Pons (tissue), 1 donor: ENCODE measurements at regions not wholly inside any gene's neighbourhood (a gene's known extent, or its start where the extent isn't known, plus 50 kb on each side); places are given as distances from the start of the nearest gene placed in this dataset.

Source experiments
- DNase-seq: peaks from one replicate; pipeline ENCODE4 v3.0.0-alpha.2; 2016; ENCODE audit warnings: low spot score

- DNase-seq = no peak
Measured at GRCh38 chr13:111037927-111038326, 77.2 kb upstream of the ARHGEF7 start.

DNA sequence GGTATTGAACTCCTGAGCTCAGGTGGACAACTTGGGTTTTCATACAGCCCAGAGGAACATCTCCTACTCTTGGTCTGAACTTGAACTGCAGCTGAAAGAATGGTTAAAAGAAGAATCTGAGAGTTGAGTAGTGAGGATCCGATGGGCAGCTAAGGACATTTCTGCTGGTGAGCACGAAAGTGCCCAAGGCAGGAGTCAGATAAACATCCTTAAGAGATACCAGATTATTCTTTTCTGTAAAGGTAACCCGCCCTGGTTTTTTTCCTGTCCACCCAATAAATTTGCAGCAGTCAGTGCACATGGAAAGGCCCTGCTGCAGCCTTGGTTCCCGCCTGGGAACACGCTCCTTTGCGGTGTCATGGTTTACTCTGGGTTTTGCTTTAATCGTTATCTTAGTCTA lies 78.4 kb upstream of the ARHGEF7 start:
- DNase-seq = no peak

DNA sequence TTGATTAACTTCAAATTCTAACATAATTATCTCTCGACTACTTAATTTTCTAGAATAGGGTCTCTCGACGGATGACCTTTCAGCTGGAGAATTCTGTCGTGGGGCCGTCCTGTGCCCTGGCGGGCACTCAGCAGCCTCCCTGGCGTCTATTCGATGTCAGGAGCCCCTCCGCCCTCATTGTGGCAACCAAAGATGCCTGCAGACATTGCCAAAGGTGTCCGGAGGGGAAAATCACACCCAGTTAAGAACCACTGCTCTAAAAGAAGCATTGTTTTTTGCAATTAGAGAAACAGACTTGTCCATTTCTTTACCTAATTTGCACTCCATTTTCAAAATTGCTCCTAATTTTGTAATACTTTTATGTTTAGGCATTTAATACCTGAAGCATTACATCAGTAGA lies 79.2 kb upstream of the ARHGEF7 start:
- DNase-seq = no peak

GRCh38 chr13:111034811-111035210 lies 80.3 kb upstream of the ARHGEF7 start:
- no peak for DNase-seq

GRCh38 chr13:111033172-111034130 lies 81.7 kb upstream of the ARHGEF7 start:
- no peak for DNase-seq

- DNase-seq = no peak
Measured at GRCh38 chr13:111031531-111031961, 83.6 kb upstream of the ARHGEF7 start.

- no peak for DNase-seq
Measured at GRCh38 chr13:111029957-111030609, 85.0 kb upstream of the ARHGEF7 start.

- no peak for DNase-seq
Measured at GRCh38 chr13:111027458-111028439, 87.4 kb upstream of the ARHGEF7 start.

- DNase-seq = no peak
Measured at GRCh38 chr13:111025310-111025709, 89.8 kb upstream of the ARHGEF7 start.

DNA sequence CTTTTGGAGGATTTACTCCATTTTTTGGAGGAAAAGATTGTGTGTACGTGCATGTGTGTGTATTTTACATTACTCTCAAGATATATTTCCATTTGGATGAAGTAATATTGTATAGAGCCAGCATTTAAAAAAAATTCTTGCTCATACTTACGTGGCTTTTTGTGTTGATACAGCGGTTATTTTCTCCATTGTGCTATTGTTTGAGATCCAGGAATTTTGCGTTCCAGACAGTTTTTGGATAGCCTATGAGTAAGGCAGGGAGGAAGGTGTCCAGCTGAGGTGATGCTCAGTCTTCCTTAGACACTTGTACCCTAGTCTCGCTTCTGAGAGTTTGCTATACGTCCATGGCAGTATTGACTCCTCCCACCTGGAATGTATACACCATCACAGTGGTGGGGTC lies 92.2 kb upstream of the ARHGEF7 start:
- DNase-seq = no peak

DNA sequence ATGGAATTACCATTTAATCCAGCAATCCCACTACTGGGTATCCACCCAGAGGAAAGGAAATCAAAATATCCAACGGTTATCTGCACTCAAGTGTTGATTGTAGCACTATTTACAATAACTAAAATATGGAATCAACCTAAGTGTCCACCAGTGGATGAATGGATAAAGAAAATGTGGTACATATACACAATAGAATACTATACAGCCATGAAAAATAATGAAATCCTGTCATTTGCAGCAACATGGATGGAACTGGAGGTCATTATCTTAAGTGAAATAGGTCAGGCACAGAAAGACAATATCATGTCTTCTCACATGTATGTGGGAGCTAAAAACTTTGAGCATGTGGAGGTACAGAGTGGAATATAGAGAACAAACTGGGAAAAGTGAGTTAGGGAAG lies 92.9 kb upstream of the ARHGEF7 start:
- DNase-seq = no peak

- no peak for DNase-seq
Measured at GRCh38 chr13:111021270-111021669, 93.8 kb upstream of the ARHGEF7 start.

- no peak for DNase-seq
Measured at GRCh38 chr13:111020546-111020945, 94.6 kb upstream of the ARHGEF7 start.

- no peak for DNase-seq
Measured at GRCh38 chr13:111020021-111020420, 95.1 kb upstream of the ARHGEF7 start.

DNA sequence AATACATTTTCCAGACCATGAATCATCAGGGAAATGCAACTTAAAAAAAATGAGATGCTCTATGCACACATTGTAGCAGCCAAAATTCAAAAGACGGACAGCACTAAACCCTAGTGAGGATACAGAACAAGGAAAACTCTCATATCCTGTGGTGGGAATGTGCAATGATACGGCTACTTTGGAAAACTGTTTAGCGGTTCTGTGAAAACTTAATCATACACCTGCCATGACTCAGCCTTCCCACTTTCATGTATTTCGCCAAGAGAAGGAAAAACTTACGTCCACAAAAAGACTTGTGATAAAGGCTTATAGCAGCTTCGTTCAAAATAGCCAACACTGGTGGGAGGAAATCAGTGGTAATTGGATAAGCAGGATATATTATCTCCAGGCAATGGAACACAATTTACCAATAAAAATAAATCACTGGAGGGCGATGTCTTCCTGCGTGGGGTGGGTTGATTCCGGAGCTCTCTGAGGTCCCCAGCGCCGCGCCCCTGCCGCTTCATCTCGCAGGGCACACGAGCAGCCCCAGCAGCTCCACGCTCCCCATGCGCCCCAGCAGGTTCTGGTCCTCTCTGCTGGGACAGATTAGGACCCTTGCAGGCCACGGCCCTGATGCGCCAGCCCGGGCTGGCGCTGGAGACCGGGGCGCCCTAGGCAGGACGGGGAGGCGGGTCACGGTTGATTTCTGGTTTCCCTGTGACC lies 97.2 kb upstream of the ARHGEF7 start:
- DNase-seq = no peak

GRCh38 chr13:111013196-111013595 lies 98.3 kb upstream of the ANKRD10 start:
- DNase-seq = no peak

DNA sequence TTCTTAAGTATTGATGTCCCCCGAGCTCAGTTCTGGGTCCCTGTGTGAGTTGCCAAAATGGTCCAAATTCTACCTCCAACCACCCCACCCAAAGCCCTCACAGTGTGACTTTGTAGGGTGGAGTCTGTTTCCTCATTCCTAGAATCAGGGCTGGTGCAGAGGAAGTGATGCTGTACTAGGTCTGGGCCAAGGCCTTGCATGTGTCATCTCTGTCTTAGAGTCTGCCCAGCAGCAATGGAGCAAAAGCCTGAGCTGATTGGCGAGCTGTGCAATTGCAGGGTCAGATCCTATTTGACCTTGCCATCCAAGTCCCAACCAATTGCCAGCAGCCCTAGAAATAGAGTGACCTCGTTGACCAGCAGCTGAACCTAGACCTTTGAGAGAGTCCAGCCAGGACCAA lies 97.0 kb upstream of the ANKRD10 start:
- no peak for DNase-seq

GRCh38 chr13:111008351-111008750 lies 93.5 kb upstream of the ANKRD10 start:
- no peak for DNase-seq

DNA sequence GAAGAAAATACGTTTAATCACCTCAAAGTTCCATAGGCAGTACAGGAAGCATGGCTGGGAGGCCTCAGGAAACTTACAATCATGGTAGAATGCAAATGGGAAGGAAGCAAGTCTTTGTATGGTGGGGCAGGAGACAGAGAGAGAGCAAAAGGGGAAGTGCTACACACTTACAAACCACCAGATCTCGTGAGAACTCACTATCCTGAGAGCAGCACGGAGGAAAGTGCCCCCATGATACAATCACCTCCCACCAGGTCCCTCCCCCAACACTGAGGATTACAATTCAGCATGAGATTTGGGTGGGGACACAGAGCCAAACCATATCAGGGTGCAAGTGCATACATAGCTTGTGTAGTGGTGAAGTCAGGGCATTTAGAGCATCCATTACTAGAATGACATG lies 92.3 kb upstream of the ANKRD10 start:
- no peak for DNase-seq

DNA sequence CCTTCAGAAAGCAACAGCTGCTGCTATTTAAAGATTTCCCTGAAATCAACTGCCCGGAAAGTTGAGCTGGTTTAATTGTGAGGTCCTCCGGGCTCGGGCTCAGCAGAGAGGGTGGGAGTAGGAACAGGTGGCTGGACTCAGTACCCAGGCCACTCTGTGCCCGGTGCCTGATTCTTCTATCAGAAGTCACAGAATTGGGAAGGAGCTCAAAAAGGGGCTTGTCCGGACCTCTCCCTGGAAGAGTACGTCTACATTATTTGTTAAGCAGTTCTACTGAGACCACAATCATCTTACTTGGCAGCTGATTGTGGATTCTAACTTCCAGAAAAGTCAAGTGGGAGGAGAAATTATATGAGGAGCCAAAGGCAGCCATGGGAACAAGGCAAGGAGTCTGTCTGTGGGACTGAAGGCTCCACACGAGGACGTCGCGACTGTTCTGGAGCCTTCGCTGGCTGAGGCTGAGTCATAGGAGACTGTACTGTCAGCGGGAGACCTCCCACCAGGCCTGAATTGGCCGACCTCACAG lies 91.7 kb upstream of the ANKRD10 start:
- DNase-seq = peak; percentile 33

DNA sequence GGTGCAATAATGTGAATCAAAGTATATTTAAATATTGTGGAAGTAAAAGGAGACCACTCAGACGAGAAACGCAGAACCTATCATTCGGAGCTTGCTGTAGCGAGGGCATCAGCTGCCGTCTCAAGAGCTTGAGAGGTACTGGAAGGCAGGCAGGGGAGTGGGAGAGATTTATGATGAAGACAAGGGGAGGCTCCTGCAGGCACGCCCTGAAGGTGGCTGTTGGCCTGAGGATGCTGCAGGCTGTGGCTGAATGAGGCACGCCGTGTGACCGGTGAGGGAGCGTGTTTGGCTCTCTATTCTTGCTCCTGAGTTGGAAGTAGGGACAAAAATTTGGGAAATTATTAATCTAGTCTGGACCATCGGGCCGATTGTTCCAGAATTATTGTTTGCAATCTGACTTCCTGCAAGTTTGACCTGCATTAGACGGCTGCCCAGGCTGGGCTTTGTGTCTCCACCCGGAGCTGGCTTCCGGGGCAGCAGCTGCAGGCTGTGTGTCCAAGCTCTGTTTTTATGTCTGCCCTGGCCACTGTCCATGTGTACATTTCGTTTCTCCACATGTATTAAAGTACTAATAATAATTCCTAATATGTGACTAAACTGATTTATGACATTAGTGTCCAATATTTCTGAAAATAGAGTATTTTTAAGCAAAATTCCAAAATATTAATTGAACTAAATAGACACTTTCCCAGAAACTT lies 91.1 kb upstream of the ANKRD10 start:
- DNase-seq = peak; percentile 7
